ENCODE measurements at regions not wholly inside any gene's neighbourhood (a gene's known extent, or its start where the extent isn't known, plus 50 kb on each side); places are given as distances from the start of the nearest gene placed in this dataset.

- no peak overlapping the region for H3K4me3 ChIP-seq (ENCODE audit: insufficient read depth, low read length, poor library complexity, severe bottlenecking)
- H3K4me2 ChIP-seq (ENCODE audit: low read depth, low read length, poor library complexity, severe bottlenecking) = no peak overlapping the region
- H3K27ac ChIP-seq (ENCODE audit: low read depth, low read length) = no peak overlapping the region
- H3K9me3 ChIP-seq (ENCODE audit: insufficient read depth, low read length) = no peaks in the 10 kb centered on the region
- H3K36me3 ChIP-seq (ENCODE audit: low read length) = no peaks in the 10 kb centered on the region
- H3K9ac ChIP-seq (ENCODE audit: low read length) = no peak overlapping the region
- H4K20me1 ChIP-seq (ENCODE audit: low read depth, low read length) = no peaks in the 10 kb centered on the region
- TF ChIP-seq EZH2phosphoT487 (conservative IDR thresholded peaks at IDR 0.05; ENCODE audit: low read length) (no peak), CTCF (IDR thresholded peaks at IDR 0.05; ENCODE audit: insufficient read depth, low read length, poor library complexity, severe bottlenecking) (no peak)
- H3K79me2 ChIP-seq (ENCODE audit: insufficient read depth, low read length) = no peaks in the 10 kb centered on the region
- no peaks in the 10 kb centered on the region for H3K27me3 ChIP-seq (ENCODE audit: low read length)
- no peaks in the 10 kb centered on the region for H3K9me2 ChIP-seq (replicated peaks; ENCODE audit: insufficient read depth, low read length)
- no peaks in the 10 kb centered on the region for H3F3A ChIP-seq (ENCODE audit: insufficient read depth)
- H2AFZ ChIP-seq (ENCODE audit: low read depth, low read length, severe bottlenecking) = no peak overlapping the region
Observed at GRCh38 chr2:18479947-18480369, 80.5 kb downstream of the RDH14 start.

- no peaks in the 10 kb centered on the region for H3K79me2 ChIP-seq (ENCODE audit: insufficient read depth, low read length)
- H3F3A ChIP-seq (ENCODE audit: insufficient read depth) = no peaks in the 10 kb centered on the region
- H3K27ac ChIP-seq (ENCODE audit: low read depth, low read length) = no peak overlapping the region
- H3K9me3 ChIP-seq (ENCODE audit: insufficient read depth, low read length) = no peaks in the 10 kb centered on the region
- no peaks in the 10 kb centered on the region for H3K27me3 ChIP-seq (ENCODE audit: low read length)
- H3K4me3 ChIP-seq (ENCODE audit: insufficient read depth, low read length, poor library complexity, severe bottlenecking) = no peak overlapping the region
- no peak overlapping the region for H3K4me2 ChIP-seq (ENCODE audit: low read depth, low read length, poor library complexity, severe bottlenecking)
- H3K9me2 ChIP-seq (replicated peaks; ENCODE audit: insufficient read depth, low read length) = no peaks in the 10 kb centered on the region
- TF ChIP-seq EZH2phosphoT487 (conservative IDR thresholded peaks at IDR 0.05; ENCODE audit: low read length) = no peak
- TF ChIP-seq CTCF (IDR thresholded peaks at IDR 0.05; ENCODE audit: insufficient read depth, low read length, poor library complexity, severe bottlenecking) = no peak
- no peaks in the 10 kb centered on the region for H3K36me3 ChIP-seq (ENCODE audit: low read length)
- no peak overlapping the region for H2AFZ ChIP-seq (ENCODE audit: low read depth, low read length, severe bottlenecking)
- no peak overlapping the region for H3K9ac ChIP-seq (ENCODE audit: low read length)
- no peaks in the 10 kb centered on the region for H4K20me1 ChIP-seq (ENCODE audit: low read depth, low read length)
Observed at GRCh38 chr2:18477293-18477692, 83.2 kb downstream of the RDH14 start.

- no peaks in the 10 kb centered on the region for H4K20me1 ChIP-seq (ENCODE audit: low read depth, low read length)
- no peak for TF ChIP-seq EZH2phosphoT487 (conservative IDR thresholded peaks at IDR 0.05; ENCODE audit: low read length)
- no peak for TF ChIP-seq CTCF (IDR thresholded peaks at IDR 0.05; ENCODE audit: insufficient read depth, low read length, poor library complexity, severe bottlenecking)
- H3K27me3 ChIP-seq (ENCODE audit: low read length) = no peaks in the 10 kb centered on the region
- no peak overlapping the region for H3K4me2 ChIP-seq (ENCODE audit: low read depth, low read length, poor library complexity, severe bottlenecking)
- H2AFZ ChIP-seq (ENCODE audit: low read depth, low read length, severe bottlenecking) = no peak overlapping the region
- H3F3A ChIP-seq (ENCODE audit: insufficient read depth) = no peaks in the 10 kb centered on the region
- no peak overlapping the region for H3K4me3 ChIP-seq (ENCODE audit: insufficient read depth, low read length, poor library complexity, severe bottlenecking)
- no peaks in the 10 kb centered on the region for H3K36me3 ChIP-seq (ENCODE audit: low read length)
- H3K9me3 ChIP-seq (ENCODE audit: insufficient read depth, low read length) = no peaks in the 10 kb centered on the region
- no peak overlapping the region for H3K27ac ChIP-seq (ENCODE audit: low read depth, low read length)
- no peaks in the 10 kb centered on the region for H3K9me2 ChIP-seq (replicated peaks; ENCODE audit: insufficient read depth, low read length)
- H3K79me2 ChIP-seq (ENCODE audit: insufficient read depth, low read length) = no peaks in the 10 kb centered on the region
- no peak overlapping the region for H3K9ac ChIP-seq (ENCODE audit: low read length)
Observed at GRCh38 chr2:18476484-18476883, 84.0 kb downstream of the RDH14 start.
